Panc1 (cell line): ENCODE measurements at regions not wholly inside any gene's neighbourhood (a gene's known extent, or its start where the extent isn't known, plus 50 kb on each side); places are given as distances from the start of the nearest gene placed in this dataset.

Source experiments
- POLR2AphosphoS5 ChIP-seq: IDR thresholded peaks from 2 replicates; pipeline ENCODE4 v1.6.1; 2012; ENCODE audit warnings: mild to moderate bottlenecking, low read depth, low read length, moderate library complexity
- SIN3A ChIP-seq: IDR thresholded peaks from 2 replicates; pipeline ENCODE4 v1.6.1; 2012; ENCODE audit warnings: low read depth, mild to moderate bottlenecking, low read length, moderate library complexity, borderline replicate concordance; ENCODE audit not compliant: insufficient read depth
- TCF7L2 ChIP-seq: IDR thresholded peaks from 2 replicates; pipeline ENCODE4 v1.6.1; 2011; ENCODE audit warnings: mild to moderate bottlenecking, low read depth, low read length, inconsistent platforms
- TF ChIP-seq, protein P1 (sequence below): fragments of 450-650 bp; IDR thresholded peaks from 2 replicates; pipeline ENCODE4 v1.5.1; 2017; ENCODE audit warnings: mild to moderate bottlenecking

GRCh38 chr19:14305706-14306105 is 75.5 kb upstream of the ADGRE5 start:
- TF ChIP-seq, protein P1, sequence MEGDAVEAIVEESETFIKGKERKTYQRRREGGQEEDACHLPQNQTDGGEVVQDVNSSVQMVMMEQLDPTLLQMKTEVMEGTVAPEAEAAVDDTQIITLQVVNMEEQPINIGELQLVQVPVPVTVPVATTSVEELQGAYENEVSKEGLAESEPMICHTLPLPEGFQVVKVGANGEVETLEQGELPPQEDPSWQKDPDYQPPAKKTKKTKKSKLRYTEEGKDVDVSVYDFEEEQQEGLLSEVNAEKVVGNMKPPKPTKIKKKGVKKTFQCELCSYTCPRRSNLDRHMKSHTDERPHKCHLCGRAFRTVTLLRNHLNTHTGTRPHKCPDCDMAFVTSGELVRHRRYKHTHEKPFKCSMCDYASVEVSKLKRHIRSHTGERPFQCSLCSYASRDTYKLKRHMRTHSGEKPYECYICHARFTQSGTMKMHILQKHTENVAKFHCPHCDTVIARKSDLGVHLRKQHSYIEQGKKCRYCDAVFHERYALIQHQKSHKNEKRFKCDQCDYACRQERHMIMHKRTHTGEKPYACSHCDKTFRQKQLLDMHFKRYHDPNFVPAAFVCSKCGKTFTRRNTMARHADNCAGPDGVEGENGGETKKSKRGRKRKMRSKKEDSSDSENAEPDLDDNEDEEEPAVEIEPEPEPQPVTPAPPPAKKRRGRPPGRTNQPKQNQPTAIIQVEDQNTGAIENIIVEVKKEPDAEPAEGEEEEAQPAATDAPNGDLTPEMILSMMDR: no peak
- no peak for TF ChIP-seq SIN3A
- TF ChIP-seq TCF7L2: no peak
- no peak for TF ChIP-seq POLR2AphosphoS5
